HG02571 (cell line): ENCODE measurements at regions not wholly inside any gene's neighbourhood (a gene's known extent, or its start where the extent isn't known, plus 50 kb on each side); places are given as distances from the start of the nearest gene placed in this dataset.
"Not testable (repeated sequence)": the region's sequence is repeated elsewhere in the genome, so short reads cannot be mapped to it uniquely, and the experiment has no call there.

ENCODE experiments used
- ATAC-seq: cut with Tn5 transposase; IDR thresholded peaks from one replicate; pipeline ENCODE4 v1.9.1; 2021; ENCODE audit warnings: mild to moderate bottlenecking, moderate library complexity; ENCODE audit not compliant: unreplicated experiment

DNA sequence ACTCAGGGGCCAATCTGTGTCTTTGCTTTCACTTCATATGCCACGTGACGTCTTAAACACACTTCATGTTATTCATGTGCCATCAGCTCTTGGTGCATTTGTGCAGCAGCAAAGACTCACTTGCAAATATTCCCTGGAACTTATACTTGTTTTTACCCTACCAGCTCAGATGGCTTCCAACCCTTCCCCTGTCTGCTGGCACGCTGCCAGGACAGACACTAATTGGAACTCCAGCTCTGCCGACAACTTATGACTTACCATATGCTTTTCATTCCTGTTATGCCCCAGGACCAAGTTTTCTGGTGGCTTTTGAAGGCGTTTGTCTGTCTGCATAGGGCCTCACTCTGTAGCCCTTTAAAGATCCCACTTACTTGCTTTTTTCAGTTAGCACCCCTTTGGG lies 261.7 kb upstream of the GNPDA2 start:
- no peak for ATAC-seq

DNA sequence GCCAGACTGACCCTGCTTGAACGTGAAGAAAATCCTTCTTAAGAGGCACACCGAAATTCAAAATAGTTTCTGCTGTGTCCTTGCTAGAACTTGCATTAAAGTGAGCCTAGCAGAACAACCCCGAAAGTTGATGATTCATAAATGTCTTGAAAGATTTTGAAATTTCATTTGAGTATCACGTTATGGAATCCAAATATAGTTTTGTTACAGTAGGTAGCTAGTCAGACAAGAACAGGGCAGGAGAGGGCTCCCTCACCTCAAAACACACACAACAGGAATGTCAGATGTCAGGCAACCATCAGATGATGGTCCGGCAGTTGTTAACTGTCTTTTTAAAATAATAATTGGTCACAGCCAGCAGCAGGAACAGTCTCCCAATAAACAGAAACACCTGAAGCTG lies 259.6 kb upstream of the GNPDA2 start:
- ATAC-seq = no peak

DNA sequence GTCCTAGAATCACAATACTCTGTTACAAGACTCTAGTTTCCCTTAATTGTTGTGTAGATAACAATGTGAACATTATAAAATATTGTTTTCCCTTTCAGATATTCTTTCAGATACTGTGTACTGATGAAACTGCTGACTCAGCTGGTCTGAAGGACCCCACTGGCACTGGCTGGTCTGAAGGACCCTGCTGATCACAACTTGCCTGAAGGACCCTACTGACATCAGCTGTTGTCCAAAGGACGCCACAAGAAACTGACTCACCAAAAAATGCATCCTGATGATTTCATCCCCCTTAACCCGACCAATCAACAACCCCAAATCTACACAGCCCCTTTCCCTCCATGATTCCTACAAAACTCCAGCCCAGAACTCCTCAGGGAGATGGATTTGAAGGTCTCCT lies 258.8 kb upstream of the GNPDA2 start:
- no peak for ATAC-seq

DNA sequence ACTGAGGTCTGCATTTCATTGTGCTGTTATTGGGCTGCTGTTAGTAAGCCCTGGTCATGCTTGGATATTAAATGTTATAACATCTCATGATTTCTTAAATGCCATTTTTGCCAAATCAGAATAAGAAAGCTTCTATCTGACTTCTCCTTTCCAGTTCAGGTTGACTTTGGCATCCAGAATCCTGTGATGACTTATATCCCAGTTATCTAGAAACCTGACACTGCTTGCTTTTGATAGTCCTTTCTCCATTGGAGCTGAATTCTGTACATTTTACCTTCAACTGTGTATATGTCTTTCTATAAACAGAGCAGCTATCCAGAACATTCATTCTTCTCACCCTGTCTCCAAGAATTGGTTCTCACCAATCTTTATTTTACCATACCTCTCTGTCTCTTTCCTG lies 257.7 kb upstream of the GNPDA2 start:
- ATAC-seq = no peak

DNA sequence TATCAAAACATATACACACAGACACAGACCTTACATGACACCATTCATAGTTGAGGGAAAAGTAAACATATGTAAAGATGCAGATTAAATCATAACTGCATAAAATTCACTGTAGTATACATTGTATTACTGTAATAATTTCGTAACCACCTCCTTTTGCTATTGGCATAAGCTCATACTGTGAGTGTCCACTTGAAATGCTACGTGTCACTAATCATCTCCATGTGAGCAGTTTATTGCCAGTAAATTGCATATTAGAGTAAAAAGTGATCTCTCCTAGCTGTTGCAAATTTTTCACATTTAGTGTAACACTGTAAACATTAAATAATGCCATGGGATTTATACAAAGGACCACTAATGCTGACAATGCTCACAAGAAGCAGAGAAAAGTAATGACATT lies 256.7 kb upstream of the GNPDA2 start:
- no peak for ATAC-seq

DNA sequence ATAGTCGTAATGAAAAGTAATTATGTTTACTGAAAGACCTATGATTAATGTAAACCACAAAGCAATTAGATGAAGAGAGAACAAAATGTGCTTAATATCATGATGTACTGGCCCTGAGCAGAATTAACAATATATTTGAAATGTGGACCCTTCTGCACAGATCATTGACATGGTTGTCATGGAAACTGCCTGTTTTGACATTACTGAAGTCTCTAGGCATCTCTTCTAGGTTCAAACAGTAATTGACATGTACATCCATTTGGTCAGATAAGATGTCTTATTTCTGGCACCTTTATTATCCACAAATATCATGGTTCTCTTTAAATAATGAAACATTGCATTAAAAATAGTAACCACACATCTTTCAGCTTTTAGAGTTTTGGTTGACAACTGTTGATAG lies 251.7 kb upstream of the GNPDA2 start:
- ATAC-seq = no peak

DNA sequence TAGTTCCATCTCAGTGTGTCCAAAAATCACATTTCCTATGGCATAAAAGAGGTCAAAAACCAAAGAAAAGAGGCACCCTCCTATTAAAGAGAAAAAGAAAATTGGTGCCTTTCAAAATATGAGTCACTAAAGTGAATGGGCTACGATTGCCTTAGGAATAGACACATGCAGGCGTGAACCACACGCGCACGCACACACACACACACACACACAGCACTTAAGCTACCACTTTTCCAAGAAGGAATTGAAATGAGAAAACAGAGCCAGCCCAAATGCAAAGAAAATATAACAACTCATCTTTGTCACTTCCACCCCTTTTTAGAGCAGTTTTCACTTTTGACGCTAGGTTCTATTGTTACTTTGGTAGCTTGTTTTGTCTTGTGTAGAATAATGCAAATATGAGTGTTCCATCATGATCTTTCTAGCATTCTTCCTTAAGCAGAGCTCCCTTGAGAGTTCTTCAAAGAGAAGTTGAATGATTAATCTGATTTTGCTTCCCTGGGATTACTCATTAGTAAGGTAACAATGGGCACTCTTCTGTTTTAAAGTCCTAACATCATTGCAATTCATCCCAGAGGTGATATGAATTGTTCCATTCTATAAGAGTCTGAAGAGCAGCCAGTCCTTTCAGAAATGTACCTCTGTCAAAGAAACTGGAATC lies 239.2 kb upstream of the GNPDA2 start:
- ATAC-seq = no peak

DNA sequence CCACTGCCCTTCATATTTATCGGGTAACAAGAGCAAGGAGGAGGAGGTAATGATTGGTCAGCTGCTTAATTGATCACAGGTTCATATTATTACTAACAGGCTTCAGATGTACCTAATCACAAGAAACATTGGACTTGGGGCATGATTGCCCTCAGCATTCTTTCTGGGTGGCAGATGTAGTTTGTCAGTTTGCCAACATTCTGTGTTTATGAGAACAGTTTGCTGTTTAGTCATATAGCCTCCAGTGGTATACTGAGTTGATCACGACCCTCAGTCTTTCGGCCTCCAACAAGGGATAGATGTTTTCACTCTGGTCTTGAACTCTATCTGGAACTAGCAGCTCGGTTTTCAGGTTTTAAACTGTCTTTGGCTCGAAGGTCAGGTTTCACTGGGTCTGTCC lies 237.7 kb upstream of the GNPDA2 start:
- ATAC-seq = not testable (repeated sequence)

DNA sequence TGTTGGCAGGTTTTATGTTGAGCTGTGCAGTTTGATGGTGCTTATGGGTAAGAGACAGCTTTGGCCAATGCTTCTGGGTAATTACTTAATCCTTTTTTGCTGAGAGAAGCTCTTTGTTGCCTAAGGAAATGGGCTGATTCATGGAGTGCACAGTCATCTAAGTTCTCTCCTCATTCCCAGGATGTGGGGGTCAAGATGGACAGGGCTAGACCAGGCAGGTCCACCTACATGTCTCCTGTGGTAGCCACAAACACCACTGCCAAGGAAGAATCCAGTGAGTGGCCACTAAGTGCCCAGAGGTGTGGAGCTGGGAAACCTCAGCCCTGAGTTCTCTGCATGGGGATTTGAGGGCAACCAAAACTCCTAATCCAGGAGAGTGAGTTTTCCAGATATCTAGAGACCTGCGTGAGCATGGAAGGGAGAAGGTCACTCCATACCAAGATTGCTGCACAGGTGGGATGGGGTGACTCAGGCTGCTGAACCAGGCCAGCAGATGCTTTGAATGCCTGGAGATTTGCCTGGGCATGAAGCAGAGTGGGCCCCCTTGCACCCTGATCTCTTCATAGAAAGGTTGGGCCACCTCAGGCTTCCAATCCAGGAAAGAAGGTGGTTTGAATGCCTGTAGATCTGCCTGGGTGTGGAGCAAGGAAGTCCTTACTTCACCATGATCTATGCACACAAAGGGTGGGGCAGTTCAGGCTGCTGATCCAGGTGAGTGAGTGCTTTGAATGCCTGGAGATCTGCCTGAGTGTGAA lies 234.8 kb upstream of the GNPDA2 start:
- no peak for ATAC-seq

DNA sequence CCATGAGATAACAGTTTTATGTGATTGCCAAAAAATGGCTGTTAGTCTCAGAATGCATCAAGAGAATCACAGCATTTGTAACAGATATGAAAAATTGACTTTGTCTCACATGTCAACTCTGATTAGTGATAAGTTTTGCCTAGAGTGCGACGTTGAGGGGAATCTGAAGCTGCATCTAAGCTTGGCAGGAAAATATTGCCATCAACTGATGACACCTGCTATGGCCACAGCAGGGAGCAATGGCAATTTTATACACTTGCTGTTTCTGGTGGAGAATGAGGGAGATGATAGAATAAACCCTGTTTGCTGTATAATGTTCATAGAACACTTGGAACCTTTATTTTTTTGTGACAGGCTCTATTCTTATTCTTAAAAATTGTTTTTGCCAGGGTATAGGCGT lies 205.4 kb upstream of the GNPDA2 start:
- ATAC-seq = no peak

DNA sequence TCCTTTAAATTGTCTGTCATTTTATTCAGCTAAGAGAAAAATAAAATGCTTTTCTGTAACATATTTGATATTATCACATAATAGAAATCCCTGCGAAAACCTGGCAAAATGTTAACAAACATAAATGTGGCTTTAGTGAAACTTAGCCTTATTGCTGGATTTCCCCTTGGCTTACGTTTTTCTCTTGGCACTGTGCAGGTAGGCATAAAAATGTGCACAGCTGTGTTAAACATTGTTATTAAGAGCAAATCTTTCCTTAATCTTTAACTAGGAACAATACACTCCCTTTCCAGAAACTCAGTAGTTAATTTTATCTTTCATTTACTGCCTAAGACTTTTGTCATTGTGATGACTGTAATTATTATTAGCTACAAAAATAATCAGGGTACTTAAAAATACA lies 202.4 kb upstream of the GNPDA2 start:
- ATAC-seq = no peak

DNA sequence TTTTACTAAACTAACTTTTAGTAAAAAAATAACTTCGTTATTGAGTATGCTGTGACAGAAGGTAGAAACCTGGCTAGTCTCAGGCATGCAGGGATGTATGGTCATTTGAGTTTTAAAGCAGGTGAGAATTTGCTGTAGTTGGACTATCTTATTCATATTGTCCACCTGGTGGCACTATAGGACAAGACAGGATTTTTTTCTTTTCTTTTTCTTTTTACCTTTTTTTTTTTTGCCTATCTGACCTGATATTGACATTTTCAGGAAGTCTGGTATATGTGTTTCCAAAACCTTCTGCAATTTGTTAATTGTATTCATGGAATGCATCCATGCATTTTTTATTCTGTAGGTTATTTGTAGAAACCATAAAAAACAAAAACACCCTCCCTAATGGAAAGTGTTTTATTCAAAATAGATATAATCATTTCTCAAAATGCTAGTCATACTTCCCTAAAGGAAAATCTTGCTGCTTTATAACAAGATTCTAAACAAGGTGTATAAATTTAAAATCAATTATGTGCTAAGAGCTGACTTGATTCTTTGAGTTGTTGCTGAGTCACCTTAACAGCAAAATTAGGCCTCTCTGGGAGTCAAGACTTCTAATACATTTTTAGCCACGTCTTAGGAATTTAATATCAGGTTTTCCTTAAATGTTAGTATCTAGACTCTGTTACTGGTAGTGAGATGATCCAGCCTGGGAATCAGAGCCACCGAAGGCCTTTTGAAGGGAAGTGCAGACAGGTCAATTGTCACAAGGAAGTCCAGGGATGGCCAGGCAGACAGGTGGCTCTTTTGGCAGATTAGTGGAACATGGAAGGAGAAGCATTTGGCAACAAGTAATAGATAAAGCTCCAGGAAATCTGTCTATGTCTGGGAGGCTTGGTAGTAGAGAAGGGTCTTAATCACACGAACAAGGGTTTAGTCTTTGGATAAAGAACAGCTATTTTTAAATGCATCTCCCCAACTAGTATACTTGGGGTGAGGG lies 201.3 kb upstream of the GNPDA2 start:
- no peak for ATAC-seq

DNA sequence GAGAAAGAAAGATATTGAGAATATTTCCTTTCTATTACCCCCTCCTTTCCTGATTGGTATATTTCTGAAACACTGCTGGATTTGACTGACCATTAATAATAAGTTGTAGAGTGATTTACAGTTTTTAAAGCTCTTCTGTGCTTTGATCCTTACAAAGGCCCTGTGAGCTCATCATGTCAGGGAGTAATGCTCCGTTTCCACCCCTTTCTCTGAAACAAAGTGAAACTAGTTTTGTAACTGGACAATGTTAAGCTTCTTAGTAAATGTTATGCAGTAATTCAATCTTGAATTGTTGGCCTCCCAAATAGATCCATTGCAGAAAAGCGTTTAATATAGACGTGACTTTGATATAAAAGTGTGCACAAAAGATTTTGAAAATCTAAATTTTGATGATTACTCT lies 190.1 kb upstream of the GNPDA2 start:
- no peak for ATAC-seq

DNA sequence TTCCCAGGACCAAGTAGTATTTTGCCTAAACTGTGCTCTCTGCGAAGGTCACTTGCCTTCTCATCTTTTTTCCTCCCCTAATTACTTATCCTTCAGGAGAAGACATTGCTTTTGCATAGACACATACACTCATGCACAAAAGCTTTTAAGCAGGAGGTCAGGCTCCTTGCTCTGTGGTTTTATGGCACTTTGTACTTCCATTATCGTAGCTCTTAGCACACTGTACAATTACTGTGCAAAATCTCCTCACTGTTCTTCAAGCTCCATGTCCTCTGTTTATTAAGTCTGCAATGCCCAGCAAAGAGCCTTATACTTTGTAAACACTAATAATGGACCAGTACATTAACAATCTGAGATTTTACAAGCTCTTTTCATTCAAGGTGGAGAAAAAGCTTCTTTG lies 188.4 kb upstream of the GNPDA2 start:
- no peak for ATAC-seq

DNA sequence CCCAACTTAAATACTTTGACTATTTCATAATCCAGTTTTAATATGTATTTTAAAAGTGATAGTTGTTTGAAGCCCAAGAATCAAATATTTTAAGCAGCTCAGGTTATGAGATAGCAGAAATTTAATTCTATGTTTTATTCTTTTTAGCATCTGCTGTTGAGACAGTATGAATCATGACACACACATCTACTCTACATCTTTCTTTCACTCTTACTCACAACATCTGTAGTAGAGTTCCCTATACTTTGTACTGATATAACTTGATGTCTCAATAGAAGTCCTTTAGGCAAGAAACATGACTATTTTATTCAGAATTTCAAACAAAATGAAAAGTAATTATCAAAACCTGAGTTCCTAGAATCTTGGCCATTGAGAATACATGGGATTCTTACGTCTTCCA lies 187.9 kb upstream of the GNPDA2 start:
- no peak for ATAC-seq

DNA sequence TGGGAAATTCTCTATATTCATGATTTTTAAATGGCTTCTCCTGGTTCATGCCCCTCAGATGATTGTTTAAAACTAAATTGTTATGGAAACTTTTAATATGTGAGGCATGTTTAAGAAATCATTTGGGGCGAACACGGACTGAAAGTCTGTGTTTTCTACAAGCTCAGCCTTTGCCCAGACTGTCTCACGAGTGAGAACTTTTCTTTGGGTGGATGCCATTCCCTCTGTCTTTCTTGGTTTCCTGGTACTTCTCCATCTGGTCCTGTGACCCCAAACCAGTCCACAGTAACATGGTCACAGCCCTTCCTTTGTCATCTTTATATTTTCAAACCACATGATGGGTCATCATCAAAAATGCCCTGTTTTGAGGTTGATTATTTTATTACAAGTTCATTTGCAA lies 186.6 kb upstream of the GNPDA2 start:
- ATAC-seq = no peak

DNA sequence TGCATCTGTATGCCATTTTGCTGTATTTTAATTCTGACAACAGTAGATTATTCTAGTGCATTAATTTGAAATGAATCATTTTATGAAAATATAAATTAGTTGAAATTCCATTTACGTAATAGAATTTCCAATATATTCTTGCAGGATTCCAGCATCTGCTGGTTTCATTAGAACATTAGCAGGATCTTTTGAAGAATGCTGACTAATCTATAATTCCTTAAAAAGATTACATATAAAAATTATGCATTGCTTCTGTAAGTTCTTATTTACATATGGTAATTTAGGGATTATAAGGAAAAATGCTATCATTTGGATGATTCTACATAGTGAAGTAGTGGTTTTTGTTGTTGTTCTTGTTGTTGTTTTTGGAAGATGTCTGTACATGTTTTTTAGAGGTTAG lies 182.2 kb upstream of the GNPDA2 start:
- no peak for ATAC-seq

DNA sequence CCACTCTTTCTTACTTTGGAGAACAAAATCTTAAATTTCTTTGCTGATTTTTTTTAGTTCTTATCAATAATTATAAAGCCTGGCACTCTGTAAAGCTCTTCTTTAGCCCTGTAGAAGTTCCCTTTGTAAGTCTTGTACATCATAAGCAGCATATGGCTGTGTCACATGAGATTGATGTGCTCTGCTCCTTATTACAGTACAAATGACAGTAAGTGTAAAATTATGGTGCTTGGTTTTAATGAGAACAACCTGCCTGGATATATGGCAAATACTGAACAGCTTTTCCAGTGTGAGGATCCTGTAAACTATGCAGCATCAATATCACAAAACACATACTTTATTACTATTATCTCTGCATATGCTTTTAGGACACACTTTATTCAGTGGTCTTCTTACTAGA lies 145.9 kb upstream of the GNPDA2 start:
- ATAC-seq = no peak

DNA sequence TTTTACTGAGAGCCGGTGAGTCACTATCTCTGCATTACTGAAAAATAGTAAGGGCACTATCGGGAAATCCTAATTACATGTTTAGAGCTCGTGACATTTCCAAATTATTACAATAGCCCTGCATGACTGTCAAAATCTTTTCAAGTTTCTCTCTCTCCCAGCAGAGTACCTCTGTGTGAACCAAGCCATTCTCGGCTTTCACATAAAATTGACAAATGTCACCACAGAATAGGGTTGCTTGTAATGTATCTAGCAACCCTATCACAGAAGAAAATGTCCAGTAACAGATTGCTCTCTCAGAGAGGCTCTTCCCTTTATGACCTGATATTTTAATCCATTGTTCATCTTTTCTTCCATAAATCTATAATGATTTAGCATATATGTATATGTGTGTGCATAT lies 144.8 kb upstream of the GNPDA2 start:
- ATAC-seq = no peak

DNA sequence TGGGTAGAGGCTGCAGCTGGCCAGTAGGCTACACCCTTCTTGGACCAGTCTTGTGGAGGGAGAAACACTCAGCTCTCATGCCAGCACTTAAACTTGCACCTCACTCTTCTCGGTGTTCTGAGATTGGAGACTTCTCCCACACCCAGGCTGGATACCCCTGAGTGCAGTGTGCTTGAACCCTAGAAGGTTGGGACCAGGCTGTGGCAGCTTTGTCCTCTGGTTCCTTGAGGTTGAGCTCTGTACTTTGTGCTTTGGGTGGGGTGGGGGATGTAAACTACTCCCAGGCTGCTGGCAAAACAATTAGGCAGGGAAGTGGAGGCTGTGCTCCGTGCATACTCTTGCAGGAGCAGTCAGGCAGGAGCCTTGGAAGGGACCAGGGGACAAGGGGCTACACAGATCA lies 143.6 kb upstream of the GNPDA2 start:
- ATAC-seq = no peak

DNA sequence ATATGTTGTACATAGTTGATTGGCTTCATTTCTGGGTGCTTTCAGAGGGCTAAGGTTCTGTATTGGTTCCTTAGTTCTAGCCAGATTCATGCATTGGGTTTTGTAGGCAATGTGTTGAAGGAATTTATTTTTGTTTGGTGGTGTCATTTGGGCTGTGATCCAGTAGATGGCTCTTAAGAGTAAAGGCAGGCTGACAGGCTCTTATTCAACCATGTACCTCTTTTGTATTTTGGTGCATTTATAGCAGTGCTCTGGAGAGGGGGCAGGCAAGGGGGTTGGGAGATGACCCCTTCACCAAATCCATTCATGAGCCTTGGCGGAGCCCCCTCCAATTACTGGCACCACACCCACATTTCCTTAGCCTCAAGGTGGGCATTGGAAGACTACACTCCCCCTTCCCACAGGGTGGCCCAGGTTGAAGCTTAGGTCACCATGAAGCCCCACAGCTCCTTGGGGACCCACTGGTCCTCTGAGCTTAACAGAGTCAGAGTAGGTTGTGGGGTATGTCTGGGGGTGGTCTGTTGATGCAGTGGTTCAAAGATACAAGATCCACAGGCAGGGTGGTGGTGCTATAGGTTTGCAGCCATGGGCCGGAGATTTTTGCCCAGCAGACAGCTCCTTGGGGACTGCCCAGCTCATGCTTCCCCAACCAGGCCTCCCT lies 143.0 kb upstream of the GNPDA2 start:
- ATAC-seq = no peak
